Fibroblast of the aortic adventitia (primary cell): ENCODE measurements at regions not wholly inside any gene's neighbourhood (a gene's known extent, or its start where the extent isn't known, plus 50 kb on each side); places are given as distances from the start of the nearest gene placed in this dataset.

Experiments
- DNase-seq: peaks from one replicate; pipeline ENCODE4 v3.0.0-alpha.2; 2010; ENCODE audit warnings: low read depth
- H3K4me3 ChIP-seq: 2 replicates; pipeline ENCODE4 v1.5.1; 2011; ENCODE audit warnings: low read depth, mild to moderate bottlenecking, control low read depth, low read length, moderate library complexity
- TF ChIP-seq, protein P1 (sequence below): IDR thresholded peaks from 2 replicates; pipeline ENCODE4 v1.5.1; 2011; ENCODE audit warnings: mild to moderate bottlenecking, low read length, control low read depth, inconsistent platforms; ENCODE audit not compliant: insufficient read depth

DNA sequence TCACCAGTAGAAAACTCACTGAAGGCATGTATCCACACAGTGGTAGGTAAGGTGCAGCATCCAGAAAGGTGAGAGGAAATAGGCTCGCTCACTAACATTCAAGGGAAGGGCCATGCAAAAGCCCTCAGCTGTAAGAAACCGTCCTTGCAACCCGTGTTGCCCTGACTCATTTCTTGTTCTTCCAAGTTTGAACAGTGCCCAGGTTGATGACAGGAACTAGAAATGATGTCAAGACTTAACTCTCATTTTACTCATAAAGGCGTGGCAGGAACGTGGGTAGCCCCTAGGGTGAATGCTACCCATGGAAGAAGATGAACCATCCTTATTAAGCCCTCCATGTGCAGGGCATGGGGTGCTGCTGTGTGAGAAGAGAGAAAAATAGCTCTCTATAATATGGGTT is 187.6 kb downstream of the CD83 start:
- DNase-seq, result no peak
- H3K4me3 ChIP-seq, result no peak overlapping the region
- TF ChIP-seq, protein P1, sequence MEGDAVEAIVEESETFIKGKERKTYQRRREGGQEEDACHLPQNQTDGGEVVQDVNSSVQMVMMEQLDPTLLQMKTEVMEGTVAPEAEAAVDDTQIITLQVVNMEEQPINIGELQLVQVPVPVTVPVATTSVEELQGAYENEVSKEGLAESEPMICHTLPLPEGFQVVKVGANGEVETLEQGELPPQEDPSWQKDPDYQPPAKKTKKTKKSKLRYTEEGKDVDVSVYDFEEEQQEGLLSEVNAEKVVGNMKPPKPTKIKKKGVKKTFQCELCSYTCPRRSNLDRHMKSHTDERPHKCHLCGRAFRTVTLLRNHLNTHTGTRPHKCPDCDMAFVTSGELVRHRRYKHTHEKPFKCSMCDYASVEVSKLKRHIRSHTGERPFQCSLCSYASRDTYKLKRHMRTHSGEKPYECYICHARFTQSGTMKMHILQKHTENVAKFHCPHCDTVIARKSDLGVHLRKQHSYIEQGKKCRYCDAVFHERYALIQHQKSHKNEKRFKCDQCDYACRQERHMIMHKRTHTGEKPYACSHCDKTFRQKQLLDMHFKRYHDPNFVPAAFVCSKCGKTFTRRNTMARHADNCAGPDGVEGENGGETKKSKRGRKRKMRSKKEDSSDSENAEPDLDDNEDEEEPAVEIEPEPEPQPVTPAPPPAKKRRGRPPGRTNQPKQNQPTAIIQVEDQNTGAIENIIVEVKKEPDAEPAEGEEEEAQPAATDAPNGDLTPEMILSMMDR, result no peak

GRCh38 chr6:14305624-14306023 is 188.1 kb downstream of the CD83 start:
- H3K4me3 ChIP-seq, result no peak overlapping the region
- TF ChIP-seq, protein P1, result no peak
- DNase-seq, result no peak

DNA sequence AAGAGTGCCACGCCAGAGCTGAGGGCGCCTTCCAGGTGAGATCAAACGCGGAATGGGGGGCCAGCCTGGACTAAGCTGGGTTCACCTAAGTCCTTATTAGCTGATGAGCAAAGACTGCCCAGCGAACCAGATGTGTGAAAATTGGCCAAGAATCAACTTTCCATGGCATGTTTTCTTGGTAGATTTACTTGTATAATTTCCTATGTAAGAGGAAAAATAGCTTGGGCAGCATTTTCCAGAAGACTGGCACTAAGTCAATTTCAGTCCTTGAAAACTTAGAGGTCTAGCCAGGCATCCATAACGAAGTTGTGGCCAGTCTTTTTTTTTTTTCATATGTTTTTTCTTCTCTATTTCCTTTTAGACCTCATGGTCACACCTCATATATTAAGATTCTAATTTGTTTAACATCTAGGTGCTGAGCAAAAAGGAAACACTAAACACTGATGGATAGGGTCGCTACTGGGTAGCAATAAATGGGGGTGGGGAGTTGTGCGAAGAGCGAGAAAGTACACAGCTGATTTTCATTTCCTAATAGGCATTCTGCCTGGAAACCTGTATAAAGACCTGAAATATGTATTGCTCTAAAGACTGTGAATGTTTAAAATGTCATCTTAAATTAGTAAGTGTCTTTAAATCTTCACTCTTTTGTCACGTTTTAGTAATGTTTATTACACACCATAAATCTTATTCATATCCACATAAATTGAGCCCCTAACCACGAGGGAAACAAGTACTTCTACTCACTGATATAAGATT is 188.8 kb downstream of the CD83 start:
- DNase-seq, result no peak
- H3K4me3 ChIP-seq, result no peak overlapping the region
- TF ChIP-seq, protein P1, result no peak

GRCh38 chr6:14309516-14309915 is 191.9 kb downstream of the CD83 start:
- H3K4me3 ChIP-seq, result no peak overlapping the region
- TF ChIP-seq, protein P1, result no peak
- no peak for DNase-seq

DNA sequence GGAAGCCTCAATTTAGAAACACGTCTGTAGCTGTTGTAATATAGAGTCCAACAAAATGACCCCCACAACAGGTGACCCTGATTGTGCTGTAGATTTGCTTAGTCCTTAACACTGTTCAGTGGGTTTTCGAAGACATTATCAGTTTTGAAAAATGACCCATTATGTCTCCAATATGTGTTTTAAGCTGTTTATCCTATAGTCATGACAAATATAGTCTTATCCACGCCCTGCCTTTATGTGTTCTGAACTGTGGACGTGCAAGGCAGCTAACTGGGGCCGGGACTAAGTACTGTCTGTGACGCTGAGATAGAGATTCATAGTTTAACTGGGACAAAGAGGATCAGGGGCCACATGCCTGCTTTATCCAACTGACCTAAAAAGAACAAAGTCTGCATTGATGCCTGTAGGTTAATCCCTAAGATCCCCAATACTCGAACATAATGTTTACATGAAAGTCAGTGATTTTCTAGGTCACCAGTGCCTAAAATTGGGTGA is 192.4 kb downstream of the CD83 start:
- DNase-seq, result no peak
- TF ChIP-seq, protein P1, result no peak
- H3K4me3 ChIP-seq, result no peak overlapping the region

- H3K4me3 ChIP-seq, result no peak overlapping the region
- DNase-seq, result peak; percentile 61
- TF ChIP-seq, protein P1, result no peak
These were observed 193.4 kb downstream of the CD83 start for GRCh38 chr6:14310960-14311359.

DNA sequence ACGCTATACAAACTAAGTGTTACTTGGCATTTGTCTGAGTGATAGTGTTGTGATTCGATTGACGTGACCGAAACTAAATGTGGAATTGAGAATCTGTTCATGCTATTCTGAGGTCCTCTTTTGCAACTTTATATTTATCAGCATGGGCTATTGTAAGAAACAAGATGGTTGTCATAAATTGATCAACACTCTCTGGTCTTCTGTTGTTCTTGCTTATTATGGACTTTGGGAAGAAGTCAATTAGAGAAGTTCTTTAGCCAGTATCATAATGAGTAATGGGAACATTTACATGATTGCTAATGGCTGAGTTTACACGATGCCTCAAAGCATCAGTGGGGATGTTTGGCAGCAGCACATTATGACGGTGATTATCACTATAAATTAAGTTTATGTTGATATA is 195.0 kb downstream of the CD83 start:
- H3K4me3 ChIP-seq, result no peak overlapping the region
- TF ChIP-seq, protein P1, result no peak
- DNase-seq, result no peak
